OCI-LY3 (cell line): ENCODE measurements at regions not wholly inside any gene's neighbourhood (a gene's known extent, or its start where the extent isn't known, plus 50 kb on each side); places are given as distances from the start of the nearest gene placed in this dataset.

Source experiments
- H2AFZ ChIP-seq: fragments of 200-600, 300-600 bp; shearing (Covaris generic); 2 replicates; pipeline ENCODE4 v1.6.0; 2014; ENCODE audit warnings: antibody characterized with exemption, low read depth, low read length
- H3K27ac ChIP-seq: fragments of 200-600, 300-600 bp; sonication (generic); 2 replicates; pipeline ENCODE4 v1.5.1; 2014; ENCODE audit warnings: mild to moderate bottlenecking, low read length, moderate library complexity, mixed read lengths
- H3K27me3 ChIP-seq: fragments of 200-600, 300-600 bp; sonication (generic); 2 replicates; pipeline ENCODE4 v1.6.1; 2014; ENCODE audit warnings: low read depth, low read length, mixed read lengths
- H3K36me3 ChIP-seq: fragments of 200-600, 300-600 bp; sonication (generic); replicated peaks from 2 replicates; pipeline ENCODE3; 2014; ENCODE audit warnings: low read depth, low read length, mixed read lengths
- H3K4me1 ChIP-seq: fragments of 300-600, 200-600 bp; sonication (generic); 2 replicates; pipeline ENCODE4 v1.6.1; 2014; ENCODE audit warnings: low read length, mixed read lengths
- H3K4me2 ChIP-seq: fragments of 200-600, 300-600 bp; sonication (generic); 2 replicates; pipeline ENCODE4 v1.6.1; 2014; ENCODE audit warnings: low read length, mixed read lengths
- H3K4me3 ChIP-seq: fragments of 300-600, 200-600 bp; sonication (generic); 2 replicates; pipeline ENCODE4 v1.5.1; 2014; ENCODE audit warnings: antibody characterized with exemption, mild to moderate bottlenecking, low read length, moderate library complexity
- H3K79me2 ChIP-seq: fragments of 300-600, 200-600 bp; shearing (Covaris generic); 2 replicates; pipeline ENCODE4 v1.6.1; 2014; ENCODE audit warnings: mild to moderate bottlenecking, low read length, mixed read lengths
- H3K9ac ChIP-seq: fragments of 300-600, 200-600 bp; shearing (Covaris generic); 2 replicates; pipeline ENCODE4 v1.6.0; 2014; ENCODE audit warnings: mild to moderate bottlenecking, low read length, moderate library complexity
- H3K9me3 ChIP-seq: fragments of 200-600, 300-600 bp; shearing (Covaris generic); 2 replicates; pipeline ENCODE4 v1.6.1; 2014; ENCODE audit warnings: low read length, mixed read lengths; ENCODE audit not compliant: insufficient read depth
- H4K20me1 ChIP-seq: fragments of 200-600, 300-600 bp; sonication (generic); 2 replicates; pipeline ENCODE4 v1.6.1; 2016; ENCODE audit warnings: low read length, mixed read lengths; ENCODE audit not compliant: insufficient read depth
- EZH2phosphoT487 ChIP-seq: fragments of 200-600 bp; shearing (Covaris generic); IDR thresholded peaks from 2 replicates; pipeline ENCODE4 v1.6.1; 2018; ENCODE audit warnings: antibody characterized with exemption, mixed run types, low read depth
- TF ChIP-seq, protein P1 (sequence below): fragments of 200-600, 300-600 bp; sonication (generic); IDR thresholded peaks from 2 replicates; pipeline ENCODE4 v1.5.1; 2014; ENCODE audit warnings: antibody characterized with exemption, low read length, low read depth

DNA sequence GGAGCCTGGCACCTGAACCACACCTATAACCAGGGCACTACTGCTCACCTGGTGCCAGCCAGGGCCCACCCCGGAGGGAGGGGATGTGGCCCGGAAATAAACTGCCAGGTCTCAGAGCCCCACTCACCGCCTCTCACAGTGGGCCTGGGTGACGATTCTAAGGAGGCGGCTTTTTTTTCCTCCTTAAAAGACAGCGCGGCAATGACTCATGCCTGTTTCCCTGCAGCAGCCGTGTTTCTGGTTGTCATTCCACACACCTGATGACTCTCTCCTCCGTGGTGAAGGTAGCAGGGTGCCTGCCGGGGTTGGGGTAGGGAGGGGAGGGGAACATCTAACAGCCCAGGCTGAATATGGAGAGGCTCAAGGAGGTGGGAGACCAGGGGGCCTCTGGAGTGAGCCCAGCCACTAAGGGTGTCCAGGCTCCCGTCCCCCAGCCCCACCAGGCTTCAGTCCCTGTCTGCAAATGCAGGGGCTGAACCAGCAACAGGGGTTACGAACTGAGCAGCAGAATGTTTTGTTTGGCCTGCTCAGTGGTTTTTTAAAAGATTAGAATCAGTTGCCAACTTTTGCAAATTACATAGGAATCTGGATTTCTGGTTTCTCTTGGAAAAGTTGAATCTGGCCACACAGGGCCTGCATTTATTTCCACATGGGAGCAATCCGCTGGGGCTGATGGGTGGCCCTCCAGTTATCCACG lies 127.3 kb upstream of the LINGO1 start:
- H2AFZ ChIP-seq = no peak overlapping the region
- H3K36me3 ChIP-seq = no peaks in the 10 kb centered on the region
- peaks cover 10% of the 10 kb centered on the region; the same call in 1 of the 2 replicates for H3K27me3 ChIP-seq
- H3K9ac ChIP-seq = no peak overlapping the region
- H3K4me1 ChIP-seq = no peaks in the 10 kb centered on the region
- TF ChIP-seq, protein P1, sequence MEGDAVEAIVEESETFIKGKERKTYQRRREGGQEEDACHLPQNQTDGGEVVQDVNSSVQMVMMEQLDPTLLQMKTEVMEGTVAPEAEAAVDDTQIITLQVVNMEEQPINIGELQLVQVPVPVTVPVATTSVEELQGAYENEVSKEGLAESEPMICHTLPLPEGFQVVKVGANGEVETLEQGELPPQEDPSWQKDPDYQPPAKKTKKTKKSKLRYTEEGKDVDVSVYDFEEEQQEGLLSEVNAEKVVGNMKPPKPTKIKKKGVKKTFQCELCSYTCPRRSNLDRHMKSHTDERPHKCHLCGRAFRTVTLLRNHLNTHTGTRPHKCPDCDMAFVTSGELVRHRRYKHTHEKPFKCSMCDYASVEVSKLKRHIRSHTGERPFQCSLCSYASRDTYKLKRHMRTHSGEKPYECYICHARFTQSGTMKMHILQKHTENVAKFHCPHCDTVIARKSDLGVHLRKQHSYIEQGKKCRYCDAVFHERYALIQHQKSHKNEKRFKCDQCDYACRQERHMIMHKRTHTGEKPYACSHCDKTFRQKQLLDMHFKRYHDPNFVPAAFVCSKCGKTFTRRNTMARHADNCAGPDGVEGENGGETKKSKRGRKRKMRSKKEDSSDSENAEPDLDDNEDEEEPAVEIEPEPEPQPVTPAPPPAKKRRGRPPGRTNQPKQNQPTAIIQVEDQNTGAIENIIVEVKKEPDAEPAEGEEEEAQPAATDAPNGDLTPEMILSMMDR = no peak
- no peak for TF ChIP-seq EZH2phosphoT487
- H3K4me3 ChIP-seq = no peak overlapping the region
- H4K20me1 ChIP-seq = peaks cover 3% of the 10 kb centered on the region; the same call in 1 of the 2 replicates
- no peaks in the 10 kb centered on the region for H3K79me2 ChIP-seq
- H3K9me3 ChIP-seq = no peaks in the 10 kb centered on the region
- H3K4me2 ChIP-seq = no peak overlapping the region
- no peak overlapping the region for H3K27ac ChIP-seq

DNA sequence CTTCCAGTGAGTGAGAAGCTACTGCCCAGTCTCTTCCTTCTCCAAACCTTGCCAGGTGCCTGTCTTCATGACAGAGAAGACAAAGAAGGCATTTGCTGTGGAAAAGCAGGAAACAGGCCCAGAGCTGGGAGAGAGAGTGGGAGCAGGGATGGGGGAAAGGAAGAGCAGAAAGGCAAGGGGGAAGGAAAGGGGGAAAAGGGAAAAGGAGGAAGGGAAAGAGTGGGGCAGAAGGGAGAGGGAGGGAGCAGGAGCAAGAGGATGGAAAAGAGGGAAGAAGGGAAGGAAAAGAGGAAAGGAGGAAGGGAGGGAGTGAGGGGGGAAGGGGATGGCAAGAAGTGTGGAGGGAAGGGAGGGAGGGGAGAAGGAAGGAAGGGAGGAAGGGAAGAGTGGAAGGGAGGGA lies 121.2 kb upstream of the LINGO1 start:
- H3K36me3 ChIP-seq = no peaks in the 10 kb centered on the region
- peaks cover 4% of the 10 kb centered on the region for H3K27me3 ChIP-seq
- no peak overlapping the region for H3K4me3 ChIP-seq
- H2AFZ ChIP-seq = no peak overlapping the region
- no peak overlapping the region for H3K4me2 ChIP-seq
- no peaks in the 10 kb centered on the region for H4K20me1 ChIP-seq
- no peak overlapping the region for H3K27ac ChIP-seq
- H3K79me2 ChIP-seq = no peaks in the 10 kb centered on the region
- TF ChIP-seq, protein P1 = no peak
- no peak for TF ChIP-seq EZH2phosphoT487
- no peaks in the 10 kb centered on the region for H3K4me1 ChIP-seq
- H3K9ac ChIP-seq = no peak overlapping the region
- no peaks in the 10 kb centered on the region for H3K9me3 ChIP-seq

DNA sequence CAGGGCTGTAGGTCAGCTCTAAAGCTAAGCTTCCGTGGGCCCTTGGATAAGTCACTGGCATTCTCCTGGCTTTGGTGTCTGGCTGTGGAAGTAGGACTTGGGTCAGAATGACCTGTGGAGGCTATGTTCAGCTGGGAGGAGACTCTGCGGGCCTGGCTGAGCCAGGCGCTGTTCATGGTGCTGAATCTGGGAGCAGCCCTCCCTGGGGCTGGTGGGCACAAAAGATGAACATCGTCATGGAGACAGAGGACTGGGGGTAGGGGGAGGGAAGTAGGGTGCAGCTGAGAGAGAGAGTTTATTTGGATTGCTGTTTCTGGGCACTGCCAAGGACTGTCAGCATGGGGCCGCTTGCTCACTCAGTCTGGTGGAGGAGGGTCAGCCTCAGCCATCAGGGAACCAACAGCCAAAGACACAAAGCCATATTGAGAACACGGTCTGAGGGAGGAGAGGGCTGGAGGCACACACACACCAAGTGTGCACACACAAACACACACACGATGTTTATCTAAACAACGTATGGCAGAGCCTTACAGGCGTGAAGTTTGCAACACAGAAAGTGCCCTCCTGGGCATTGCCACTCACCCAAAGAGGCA lies 120.7 kb upstream of the LINGO1 start:
- Histone ChIP-seq H4K20me1 (no peaks in the 10 kb centered on the region), H3K9me3 (no peaks in the 10 kb centered on the region), H3K27ac (no peak overlapping the region), H3K4me1 (no peaks in the 10 kb centered on the region), H3K27me3 (peaks cover 4% of the 10 kb centered on the region), H2AFZ (no peak overlapping the region), H3K9ac (no peak overlapping the region), H3K79me2 (no peaks in the 10 kb centered on the region), H3K4me2 (no peak overlapping the region), H3K4me3 (no peak overlapping the region), H3K36me3 (no peaks in the 10 kb centered on the region)
- no peak for TF ChIP-seq EZH2phosphoT487
- TF ChIP-seq, protein P1 = no peak

DNA sequence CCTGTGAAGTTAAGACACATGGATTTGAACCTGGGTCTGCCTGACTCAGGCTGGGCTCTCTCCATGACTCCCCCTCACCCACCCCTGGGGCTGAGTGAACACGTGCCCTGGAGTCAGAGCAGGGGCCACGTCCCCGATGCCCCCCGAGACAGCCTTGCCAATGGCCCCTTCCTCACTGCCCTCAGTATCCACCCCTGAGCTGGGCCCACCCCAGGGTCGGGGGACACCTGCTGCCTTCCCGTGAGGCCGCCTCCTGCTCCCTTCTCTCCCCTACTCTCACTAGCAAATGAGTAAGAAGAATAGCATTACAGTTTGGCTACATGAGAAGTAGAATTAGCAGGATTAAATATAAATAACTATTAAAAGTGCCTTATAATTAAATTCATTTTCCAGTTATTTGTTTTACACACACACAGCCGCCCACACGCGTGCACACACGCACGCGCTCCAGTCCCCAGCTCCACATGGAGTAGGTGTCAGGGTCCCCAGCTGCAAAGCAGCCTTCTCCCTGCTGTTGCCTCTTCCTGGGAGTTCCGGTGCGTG lies 117.4 kb upstream of the LINGO1 start:
- Histone ChIP-seq H3K79me2 (no peaks in the 10 kb centered on the region), H3K9me3 (no peaks in the 10 kb centered on the region), H3K27me3 (peaks cover 14% of the 10 kb centered on the region), H3K4me2 (no peak overlapping the region), H4K20me1 (no peaks in the 10 kb centered on the region), H3K4me1 (no peaks in the 10 kb centered on the region), H3K36me3 (no peaks in the 10 kb centered on the region), H3K4me3 (no peak overlapping the region), H3K27ac (no peak overlapping the region), H3K9ac (no peak overlapping the region), H2AFZ (no peak overlapping the region)
- no peak for TF ChIP-seq EZH2phosphoT487
- TF ChIP-seq, protein P1 = no peak
